Spleen (tissue), 11 donors: ENCODE measurements at regions not wholly inside any gene's neighbourhood (a gene's known extent, or its start where the extent isn't known, plus 50 kb on each side); places are given as distances from the start of the nearest gene placed in this dataset.

Source experiments
- DNase-seq: peaks from one replicate; pipeline ENCODE4 v3.0.0-alpha.2; 2020
- H3K27ac ChIP-seq, 8 donors: fragments of 200-600 bp; sonication (generic) in 7 of 8; 1 replicate in 4 of 8; 2 replicates in 4 of 8; pipeline versions ENCODE4 v1.5.0 to v1.8.0; 2016 to 2021; ENCODE audit warnings: inconsistent platforms in 4 of 8, mild to moderate bottlenecking in 4 of 8, moderate library complexity in 1 of 8
- H3K27me3 ChIP-seq, 7 donors: fragments of 200-600 bp; sonication (generic) in 6 of 7; replicated peaks in 1 of 7; 1 replicate in 4 of 7; 2 replicates in 3 of 7; pipeline versions ENCODE4 v1.5.0 to v1.8.0; 2016 to 2021; ENCODE audit warnings: inconsistent platforms in 3 of 7, mild to moderate bottlenecking in 1 of 7
- H3K36me3 ChIP-seq, 6 donors: fragments of 200-600 bp; sonication (generic) in 5 of 6; 1 replicate in 4 of 6; 2 replicates in 2 of 6; pipeline versions ENCODE4 v1.5.0 to v1.8.0; 2016 to 2021; ENCODE audit warnings: inconsistent platforms in 2 of 6
- H3K4me1 ChIP-seq, 6 donors: fragments of 200-600 bp; sonication (generic) in 5 of 6; 1 replicate in 3 of 6; 2 replicates in 3 of 6; pipeline versions ENCODE4 v1.5.0 to v1.8.0; 2016 to 2021; ENCODE audit warnings: inconsistent platforms in 3 of 6
- H3K4me3 ChIP-seq, 8 donors: fragments of 200-600 bp; sonication (generic) in 7 of 8; 1 replicate in 4 of 8; 2 replicates in 4 of 8; pipeline versions ENCODE4 v1.5.0 to v1.8.0; 2016 to 2021; ENCODE audit warnings: inconsistent platforms in 4 of 8, mild to moderate bottlenecking in 4 of 8, moderate library complexity in 2 of 8
- H3K9me3 ChIP-seq, 8 donors: fragments of 200-600 bp; sonication (generic) in 7 of 8; 1 replicate in 4 of 8; 2 replicates in 4 of 8; pipeline versions ENCODE4 v1.5.0 to v1.8.0; 2016 to 2021; ENCODE audit warnings: inconsistent platforms in 4 of 8
- CTCF ChIP-seq, 11 experiments: fragments of 200-600 bp in 7 of 11; fragments of 450-650 bp in 4 of 11; sonication (generic) in 4 of 11; IDR thresholded peaks in 8 of 11; conservative IDR thresholded peaks in 3 of 11; 1 replicate in 7 of 11; 2 replicates in 4 of 11; pipeline versions ENCODE4 v1.4.0 to v1.8.0; 2016 to 2021; ENCODE audit warnings: antibody characterized with exemption in 11 of 11, inconsistent platforms in 4 of 11, mild to moderate bottlenecking in 1 of 11
- POLR2A ChIP-seq, 3 donors: fragments of 450-650 bp; IDR thresholded peaks; one replicate each; pipeline ENCODE4 v1.5.1; 2017; ENCODE audit warnings: antibody characterized with exemption in 3 of 3, mild to moderate bottlenecking in 1 of 3
- POLR2AphosphoS5 ChIP-seq, 3 donors: sonication (generic); formaldehyde crosslinking; IDR thresholded peaks; one replicate each; pipeline ENCODE4 v1.5.1; 2017; ENCODE audit warnings: antibody characterized with exemption in 3 of 3
- WGBS, 5 donors: extraction: QIAGEN DNeasy Blood & Tissue Kit in 3 of 5; methylation state at CpG; one replicate each; pipeline versions ENCODE4 v1.1.5 to v1.1.7; 2013 to 2018; 5-methylcytosine and 5-hydroxymethylcytosine counted together
- intact Hi-C: fragments of 100-400 bp; cut with DNase I; formaldehyde crosslinking; loops from one replicate; pipeline ENCODE4 v1.15.0; 2023; ENCODE audit warnings: low total_unique reads
- donor health status: healthy with polysubstance abuse.
- donor health status: DM: no; HTN: no; CAD: no; lungs with moderate emphysema.
- donor health status: DM: no; HTN: no; CAD: no.
- donor health status: Bipolar disorder and iron deficiency.
- donor health status: healthy.
- donor health status: DM: no; HTN: no; CAD: no.
- donor health status: DM: yes; HTN: yes; CAD: no.

- Histone ChIP-seq H3K4me3 (no peak overlapping the region), H3K36me3 (no peaks in the 10 kb centered on the region), H3K27ac (no peak overlapping the region), H3K4me1 (peaks cover 0 to 19% (median 0%) of the 10 kb centered on the region in 6 donors), H3K9me3 (no peaks in the 10 kb centered on the region), H3K27me3 (peaks cover 0 to 48% (median 0%) of the 10 kb centered on the region in 7 donors)
- intact Hi-C loops, result no loop called here
- WGBS, 5 donors, result 71 to 83% (median 78%) methylated on average over 16 of the region's 16 CpGs
- TF ChIP-seq CTCF (IDR thresholded peaks at IDR 0.05 in 8 of 11, conservative IDR thresholded peaks at IDR 0.05 in 3 of 11) (no peak), POLR2A (IDR thresholded peaks at IDR 0.05) (no peak), POLR2AphosphoS5 (IDR thresholded peaks at IDR 0.05) (no peak)
- no peak for DNase-seq
Observed at GRCh38 chr2:239662413-239663120, 261.7 kb upstream of the HDAC4 start.

GRCh38 chr2:239661334-239662312, 260.8 kb upstream of the HDAC4 start:
- no peak for DNase-seq

GRCh38 chr2:239660390-239661230, 259.8 kb upstream of the HDAC4 start:
- TF ChIP-seq POLR2A (IDR thresholded peaks at IDR 0.05) (no peak), CTCF (IDR thresholded peaks at IDR 0.05 in 8 of 11, conservative IDR thresholded peaks at IDR 0.05 in 3 of 11) (no peak), POLR2AphosphoS5 (IDR thresholded peaks at IDR 0.05) (no peak)
- DNase-seq, result no peak
- Histone ChIP-seq H3K4me1 (peaks cover 0 to 23% (median 0%) of the 10 kb centered on the region in 6 donors), H3K4me3 (no peak overlapping the region), H3K9me3 (no peaks in the 10 kb centered on the region), H3K27me3 (peaks cover 0 to 48% (median 0%) of the 10 kb centered on the region in 7 donors), H3K27ac (no peak overlapping the region), H3K36me3 (no peaks in the 10 kb centered on the region)
- WGBS, 5 donors, result 88 to 93% (median 89%) methylated on average over 24 of the region's 24 CpGs
- intact Hi-C loops, result no loop called here

More at GRCh38 chr2:239661334-239662312, 260.8 kb upstream of the HDAC4 start:
- Histone ChIP-seq H3K4me3 (no peak overlapping the region), H3K36me3 (no peaks in the 10 kb centered on the region), H3K4me1 (peaks cover 0 to 20% (median 0%) of the 10 kb centered on the region in 6 donors), H3K9me3 (no peaks in the 10 kb centered on the region), H3K27me3 (peaks cover 0 to 48% (median 0%) of the 10 kb centered on the region in 7 donors), H3K27ac (no peak overlapping the region)
- intact Hi-C loops, result no loop called here
- TF ChIP-seq POLR2AphosphoS5 (IDR thresholded peaks at IDR 0.05), result no peak
- no peak for TF ChIP-seq CTCF (IDR thresholded peaks at IDR 0.05 in 8 of 11, conservative IDR thresholded peaks at IDR 0.05 in 3 of 11)
- no peak for TF ChIP-seq POLR2A (IDR thresholded peaks at IDR 0.05)
- 66 to 75% (median 69%) methylated on average over 14 to 15 of the region's 15 CpGs for WGBS, 5 donors
